ENCODE measurements at regions not wholly inside any gene's neighbourhood (a gene's known extent, or its start where the extent isn't known, plus 50 kb on each side); places are given as distances from the start of the nearest gene placed in this dataset.
"Not testable (repeated sequence)": the region's sequence is repeated elsewhere in the genome, so short reads cannot be mapped to it uniquely, and the experiment has no call there.

DNA sequence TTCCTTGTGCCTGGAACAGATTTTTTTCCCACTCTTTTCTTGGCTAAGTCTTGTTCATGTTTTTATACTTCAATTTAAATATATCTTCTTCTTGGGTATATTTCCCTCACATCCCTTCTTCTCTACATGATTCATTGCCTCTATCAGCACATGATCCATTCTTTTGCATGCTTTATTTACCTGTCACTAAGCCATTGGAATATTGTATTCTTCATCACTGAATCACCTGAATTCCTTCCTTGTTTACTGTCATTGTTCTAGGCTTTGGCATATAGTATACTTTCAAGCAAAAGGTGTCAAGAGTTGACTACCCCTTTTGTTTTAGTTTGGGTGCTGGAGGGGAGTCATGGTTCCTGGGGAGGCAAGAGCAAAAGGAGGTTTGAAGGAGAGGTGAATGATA is 464.5 kb upstream of the LRRC7 start:
- Histone ChIP-seq H3K36me3 (no peaks in the 10 kb centered on the region), H3K4me3 (no peak overlapping the region), H3K9me3 (peaks cover 0 to 7% of the 10 kb centered on the region in 2 donors), H3K27me3 (no peaks in the 10 kb centered on the region), H3K4me1 (no peaks in the 10 kb centered on the region), H3K27ac (no peak overlapping the region)
- intact Hi-C loops (cut with DNase I) = no loop called here
- TF ChIP-seq, protein P1, sequence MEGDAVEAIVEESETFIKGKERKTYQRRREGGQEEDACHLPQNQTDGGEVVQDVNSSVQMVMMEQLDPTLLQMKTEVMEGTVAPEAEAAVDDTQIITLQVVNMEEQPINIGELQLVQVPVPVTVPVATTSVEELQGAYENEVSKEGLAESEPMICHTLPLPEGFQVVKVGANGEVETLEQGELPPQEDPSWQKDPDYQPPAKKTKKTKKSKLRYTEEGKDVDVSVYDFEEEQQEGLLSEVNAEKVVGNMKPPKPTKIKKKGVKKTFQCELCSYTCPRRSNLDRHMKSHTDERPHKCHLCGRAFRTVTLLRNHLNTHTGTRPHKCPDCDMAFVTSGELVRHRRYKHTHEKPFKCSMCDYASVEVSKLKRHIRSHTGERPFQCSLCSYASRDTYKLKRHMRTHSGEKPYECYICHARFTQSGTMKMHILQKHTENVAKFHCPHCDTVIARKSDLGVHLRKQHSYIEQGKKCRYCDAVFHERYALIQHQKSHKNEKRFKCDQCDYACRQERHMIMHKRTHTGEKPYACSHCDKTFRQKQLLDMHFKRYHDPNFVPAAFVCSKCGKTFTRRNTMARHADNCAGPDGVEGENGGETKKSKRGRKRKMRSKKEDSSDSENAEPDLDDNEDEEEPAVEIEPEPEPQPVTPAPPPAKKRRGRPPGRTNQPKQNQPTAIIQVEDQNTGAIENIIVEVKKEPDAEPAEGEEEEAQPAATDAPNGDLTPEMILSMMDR (IDR thresholded peaks at IDR 0.05) = no peak
- DNase-seq (ENCODE audit: low spot score in 2 of 2) = no peak

DNA sequence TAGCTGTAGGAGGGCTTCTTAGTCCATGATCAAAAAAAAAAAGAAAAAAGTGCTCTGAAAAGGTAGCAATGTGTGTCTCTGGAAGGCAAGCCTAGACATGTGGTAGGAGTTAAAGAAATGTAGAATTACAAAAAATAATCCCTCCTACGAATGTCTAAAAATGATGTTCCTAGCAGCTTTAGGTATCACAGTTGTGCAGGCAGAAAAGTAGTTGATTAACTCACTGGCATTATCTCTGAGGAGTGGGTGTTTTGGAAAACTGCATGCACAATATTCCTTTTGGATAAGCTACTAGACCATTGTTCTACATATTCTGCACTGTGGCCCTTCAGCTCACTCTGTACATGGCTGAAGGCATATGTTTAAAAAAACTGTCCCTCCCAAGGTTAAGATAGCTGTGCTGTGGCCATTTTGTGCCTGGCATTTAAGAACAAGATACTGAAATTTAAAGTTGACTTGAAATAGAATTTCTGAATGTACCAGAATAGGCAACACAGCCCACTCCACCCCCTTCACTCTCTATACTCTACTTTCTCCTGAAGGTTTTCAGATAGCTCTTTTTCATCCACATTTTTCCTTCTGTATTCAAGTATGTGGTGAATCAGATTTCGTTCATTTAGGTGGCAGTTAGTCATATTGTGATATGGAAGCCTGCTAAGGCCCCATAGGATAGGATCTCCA is 463.9 kb upstream of the LRRC7 start:
- Histone ChIP-seq H3K36me3 (no peaks in the 10 kb centered on the region), H3K4me3 (no peak overlapping the region), H3K9me3 (peaks cover 0 to 7% of the 10 kb centered on the region in 2 donors), H3K4me1 (no peaks in the 10 kb centered on the region), H3K27ac (no peak overlapping the region), H3K27me3 (no peaks in the 10 kb centered on the region)
- intact Hi-C loops (cut with DNase I) = no loop called here
- TF ChIP-seq, protein P1 (IDR thresholded peaks at IDR 0.05) = no peak
- DNase-seq (ENCODE audit: low spot score in 2 of 2) = no peak

DNA sequence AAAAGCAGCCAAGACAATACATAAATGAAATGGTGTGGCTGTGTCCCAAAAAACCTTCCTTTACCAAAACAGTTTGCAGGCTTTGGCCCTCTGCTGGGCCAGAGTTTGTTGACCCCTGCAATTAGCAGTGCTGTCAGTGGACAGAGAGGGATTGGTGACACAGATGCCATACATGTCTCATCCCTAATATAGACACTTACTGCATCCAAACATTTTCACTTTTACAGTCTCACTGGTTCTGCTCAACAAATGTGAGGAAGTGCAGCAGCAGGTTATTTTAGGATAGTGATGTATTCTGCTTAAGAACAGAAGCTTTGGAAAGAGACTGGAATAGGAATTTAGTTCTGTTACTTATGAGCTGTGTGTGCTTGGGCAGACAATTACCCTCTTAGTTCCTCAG is 462.8 kb upstream of the LRRC7 start:
- TF ChIP-seq, protein P1 (IDR thresholded peaks at IDR 0.05) = no peak
- H3K27me3 ChIP-seq = no peaks in the 10 kb centered on the region
- no peak overlapping the region for H3K4me3 ChIP-seq
- no peak for DNase-seq (ENCODE audit: low spot score in 2 of 2)
- intact Hi-C loops (cut with DNase I) = no loop called here
- H3K36me3 ChIP-seq = no peaks in the 10 kb centered on the region
- no peak overlapping the region for H3K27ac ChIP-seq
- H3K9me3 ChIP-seq = peaks cover 0 to 7% of the 10 kb centered on the region in 2 donors
- H3K4me1 ChIP-seq = no peaks in the 10 kb centered on the region

DNA sequence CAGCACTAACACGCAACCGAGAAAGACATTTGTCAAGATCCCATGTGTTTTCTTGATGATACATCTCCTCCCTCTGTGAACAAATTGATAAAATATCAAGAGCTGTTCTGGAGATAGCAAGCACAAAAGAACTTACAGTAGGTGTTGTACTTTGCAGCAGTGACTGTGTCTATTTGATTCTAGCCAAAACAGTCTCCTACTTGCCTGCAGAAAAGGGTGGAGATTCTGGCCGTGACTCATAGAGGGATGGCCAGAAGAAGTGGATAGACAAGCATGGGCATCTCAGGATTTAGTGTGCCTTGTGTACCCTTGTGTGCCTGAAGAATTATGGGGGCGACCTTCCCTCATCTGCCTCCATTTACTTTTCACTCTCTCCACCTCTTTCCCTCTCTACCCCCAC is 458.4 kb upstream of the LRRC7 start:
- TF ChIP-seq, protein P1 (IDR thresholded peaks at IDR 0.05) = no peak
- DNase-seq (ENCODE audit: low spot score in 2 of 2) = no peak
- intact Hi-C loops (cut with DNase I) = no loop called here
- Histone ChIP-seq H3K4me3 (no peak overlapping the region), H3K27ac (no peak overlapping the region), H3K4me1 (no peaks in the 10 kb centered on the region), H3K27me3 (no peaks in the 10 kb centered on the region), H3K9me3 (no peaks in the 10 kb centered on the region), H3K36me3 (no peaks in the 10 kb centered on the region)

DNA sequence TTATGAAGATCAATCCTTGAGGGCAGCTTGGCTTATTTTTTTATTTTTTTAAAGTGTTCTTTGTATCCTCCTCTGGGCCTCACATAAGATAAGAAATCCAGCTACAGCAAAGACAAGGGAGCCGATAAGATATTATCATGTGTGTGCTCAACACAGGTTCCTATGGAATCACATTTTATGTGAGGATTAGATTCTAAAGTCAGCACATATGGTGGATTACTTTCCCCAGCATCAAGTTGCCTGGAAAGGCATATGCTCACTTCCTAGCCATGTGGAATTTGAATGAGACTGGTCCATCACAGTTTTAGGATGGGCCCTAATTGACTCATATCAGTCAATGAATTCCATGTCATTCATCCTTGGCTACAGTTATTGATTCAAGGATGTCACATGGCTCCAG is 456.9 kb upstream of the LRRC7 start:
- no peaks in the 10 kb centered on the region for H3K27me3 ChIP-seq
- intact Hi-C loops (cut with DNase I) = no loop called here
- DNase-seq (ENCODE audit: low spot score in 2 of 2) = no peak
- H3K36me3 ChIP-seq = no peaks in the 10 kb centered on the region
- H3K27ac ChIP-seq = no peak overlapping the region
- no peak overlapping the region for H3K4me3 ChIP-seq
- TF ChIP-seq, protein P1 (IDR thresholded peaks at IDR 0.05) = no peak
- H3K4me1 ChIP-seq = no peaks in the 10 kb centered on the region
- no peaks in the 10 kb centered on the region for H3K9me3 ChIP-seq

DNA sequence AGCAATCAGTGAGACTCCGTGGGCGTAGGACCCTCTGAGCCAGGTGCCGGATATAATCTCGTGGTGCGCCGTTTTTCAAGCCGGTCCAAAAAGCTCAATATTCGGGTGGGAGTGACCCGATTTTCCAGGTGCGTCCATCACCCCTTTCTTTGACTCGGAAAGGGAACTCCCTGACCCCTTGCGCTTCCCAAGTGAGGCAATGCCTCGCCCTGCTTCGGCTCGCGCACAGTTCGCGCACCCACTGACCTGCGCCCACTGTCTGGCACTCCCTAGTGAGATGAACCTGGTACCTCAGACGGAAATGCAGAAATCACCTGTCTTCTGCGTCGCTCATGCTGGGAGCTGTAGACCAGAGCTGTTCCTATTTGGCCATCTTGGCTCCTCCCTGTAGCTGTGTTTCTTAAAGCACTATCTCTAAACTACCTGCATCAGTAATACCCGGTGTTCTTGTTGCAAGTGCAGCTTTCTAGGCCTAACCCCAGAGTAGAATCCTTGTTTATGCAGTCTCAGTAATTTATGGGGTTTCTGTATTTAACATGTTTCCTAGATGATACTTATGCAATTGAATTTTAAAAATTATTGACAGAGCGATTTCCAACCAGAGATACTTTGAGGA is 447.5 kb upstream of the LRRC7 start:
- H3K27ac ChIP-seq; H3K27me3 ChIP-seq; DNase-seq (ENCODE audit: low spot score in 2 of 2); H3K4me3 ChIP-seq; H3K36me3 ChIP-seq; H3K9me3 ChIP-seq: not testable (repeated sequence)
- peaks cover 0 to 11% of the 10 kb centered on the region in 2 donors for H3K4me1 ChIP-seq
- intact Hi-C loops (cut with DNase I) = loop anchor here (10.0 kb wide), 1 partner anchor 145 kb away; no protein-coding TSS in a partner anchor

Measured in ascending aorta (tissue), 2 donors.